GM23338 (cell line): ENCODE measurements at regions not wholly inside any gene's neighbourhood (a gene's known extent, or its start where the extent isn't known, plus 50 kb on each side); places are given as distances from the start of the nearest gene placed in this dataset.

Experiments
- CTCF ChIP-seq, 2 experiments: fragments of 200-600 bp in 1 of 2; sonication (generic) in 1 of 2; conservative IDR thresholded peaks; 2 replicates each; pipeline versions ENCODE4 v1.5.1 to v1.6.1; 2016 to 2017; ENCODE audit warnings: antibody characterized with exemption in 2 of 2, low read depth in 2 of 2, mild to moderate bottlenecking in 2 of 2, moderate library complexity in 1 of 2
- ETS1 ChIP-seq: IDR thresholded peaks from 2 replicates; pipeline ENCODE4 v1.6.1; 2016; ENCODE audit warnings: antibody characterized with exemption
- ZNF114 ChIP-seq: fragments of 250-450 bp; sonication (Bioruptor Pico); IDR thresholded peaks from 2 replicates; pipeline ENCODE4 v1.5.0; 2020; ENCODE audit warnings: mild to moderate bottlenecking, moderate library complexity

- no peak for TF ChIP-seq CTCF (conservative IDR thresholded peaks at IDR 0.05; ENCODE audit: low read depth in 2 of 2)
- no peak for TF ChIP-seq ZNF114 (CRISPR knock-in tag)
- no peak for TF ChIP-seq ETS1
These were observed 318.5 kb upstream of the MAP3K7 start for GRCh38 chr6:90905351-90905750.
